NB4 (cell line): ENCODE measurements at regions not wholly inside any gene's neighbourhood (a gene's known extent, or its start where the extent isn't known, plus 50 kb on each side); places are given as distances from the start of the nearest gene placed in this dataset.
"Not testable (repeated sequence)": the region's sequence is repeated elsewhere in the genome, so short reads cannot be mapped to it uniquely, and the experiment has no call there.

Experiments used
- CTCF ChIP-seq: IDR thresholded peaks from one replicate; pipeline ENCODE4 v1.5.1; 2012; ENCODE audit warnings: low read depth, low read length
- MAX ChIP-seq: IDR thresholded peaks from 2 replicates; pipeline ENCODE4 v1.6.1; 2011; ENCODE audit warnings: low read depth, low read length
- MYC ChIP-seq: IDR thresholded peaks from 2 replicates; pipeline ENCODE4 v1.6.1; 2011; ENCODE audit warnings: low read depth, low read length
- POLR2A ChIP-seq: IDR thresholded peaks from 2 replicates; pipeline ENCODE4 v1.6.1; 2011; ENCODE audit warnings: mild to moderate bottlenecking; ENCODE audit not compliant: insufficient read length; ENCODE audit errors: extremely low read depth

- not testable (repeated sequence) for TF ChIP-seq MAX, CTCF, POLR2A, MYC
These were observed 1341.9 kb upstream of the PCDH7 start for GRCh38 chr4:29378237-29378636.
